T47D (cell line): ENCODE measurements at regions not wholly inside any gene's neighbourhood (a gene's known extent, or its start where the extent isn't known, plus 50 kb on each side); places are given as distances from the start of the nearest gene placed in this dataset.

Experiments
- DNase-seq, 2 experiments: peaks; one replicate each; pipeline versions ENCODE4 v3.0.0 to v3.0.0-alpha.2; 2011 to 2012; ENCODE audit warnings: low read depth in 1 of 2, low spot score in 1 of 2
- JUND ChIP-seq: IDR thresholded peaks from 2 replicates; pipeline ENCODE4 v1.6.1; 2012; ENCODE audit warnings: low read depth
- in situ Hi-C: cut with HindIII; loops from 2 replicates; pipeline ENCODE4 v1.10.0; 2016; ENCODE audit warnings: low sequenced_read_pairs, low pct_unique_long_range_greater_than_20kb

GRCh38 chr16:13554005-13554404 lies 365.9 kb upstream of the ERCC4 start:
- DNase-seq, result no peak
- in situ Hi-C loops, result no loop called here
- TF ChIP-seq JUND, result no peak

GRCh38 chr16:13554643-13555042 lies 365.3 kb upstream of the ERCC4 start:
- in situ Hi-C loops, result no loop called here
- no peak for TF ChIP-seq JUND
- DNase-seq, result no peak

GRCh38 chr16:13557418-13557817 lies 362.5 kb upstream of the ERCC4 start:
- DNase-seq, result no peak
- in situ Hi-C loops, result no loop called here
- no peak for TF ChIP-seq JUND

- in situ Hi-C loops, result no loop called here
- TF ChIP-seq JUND, result no peak
- no peak for DNase-seq
Observed at GRCh38 chr16:13558752-13559151, 361.2 kb upstream of the ERCC4 start.

- in situ Hi-C loops, result no loop called here
- DNase-seq, result no peak
- no peak for TF ChIP-seq JUND
Observed at GRCh38 chr16:13559624-13560023, 360.3 kb upstream of the ERCC4 start.

GRCh38 chr16:13560151-13560550 lies 359.8 kb upstream of the ERCC4 start:
- no peak for TF ChIP-seq JUND

GRCh38 chr16:13561291-13562070 lies 358.5 kb upstream of the ERCC4 start:
- no peak for TF ChIP-seq JUND
- DNase-seq, result no peak
- in situ Hi-C loops, result no loop called here

More at GRCh38 chr16:13560151-13560550, 359.8 kb upstream of the ERCC4 start:
- DNase-seq, result no peak
- in situ Hi-C loops, result no loop called here

- no peak for DNase-seq
- in situ Hi-C loops, result no loop called here
- no peak for TF ChIP-seq JUND
Observed at GRCh38 chr16:13568803-13569202, 351.2 kb upstream of the ERCC4 start.

GRCh38 chr16:13569986-13570385 lies 350.0 kb upstream of the ERCC4 start:
- in situ Hi-C loops, result no loop called here
- no peak for DNase-seq
- no peak for TF ChIP-seq JUND

- no peak for TF ChIP-seq JUND
- in situ Hi-C loops, result no loop called here
- DNase-seq, result no peak
Observed at GRCh38 chr16:13571036-13571435, 348.9 kb upstream of the ERCC4 start.

GRCh38 chr16:13573903-13574302 lies 346.1 kb upstream of the ERCC4 start:
- in situ Hi-C loops, result no loop called here
- no peak for DNase-seq
- TF ChIP-seq JUND, result no peak

GRCh38 chr16:13586051-13586450 lies 333.9 kb upstream of the ERCC4 start:
- in situ Hi-C loops, result no loop called here
- no peak for TF ChIP-seq JUND
- DNase-seq, result no peak

GRCh38 chr16:13587181-13587580 lies 332.8 kb upstream of the ERCC4 start:
- in situ Hi-C loops, result no loop called here
- no peak for TF ChIP-seq JUND
- DNase-seq, result no peak

GRCh38 chr16:13594823-13595222 lies 325.1 kb upstream of the ERCC4 start:
- in situ Hi-C loops, result no loop called here
- no peak for DNase-seq
- TF ChIP-seq JUND, result no peak
